Right ventricle myocardium inferior (tissue), 1 donor: ENCODE measurements at regions not wholly inside any gene's neighbourhood (a gene's known extent, or its start where the extent isn't known, plus 50 kb on each side); places are given as distances from the start of the nearest gene placed in this dataset.
A peak's percentile ranks its signal among the peaks of the same experiment; 100 is the strongest.
"Not testable (repeated sequence)": the region's sequence is repeated elsewhere in the genome, so short reads cannot be mapped to it uniquely, and the experiment has no call there.

Experiments
- ATAC-seq: fragments of 200-7000 bp; cut with Tn5 transposase; one replicate; pipeline ENCODE4 v1.9.1; 2020; ENCODE audit warnings: mild to moderate bottlenecking, moderate library complexity
- DNase-seq: peaks from one replicate; pipeline ENCODE4 v3.0.0; 2021; ENCODE audit errors: missing footprints
- intact Hi-C: fragments of 100-400 bp; cut with DNase I; formaldehyde crosslinking; loops from one replicate; pipeline ENCODE4 v1.11.0; 2022
- donor health status: DM: no; HTN: yes; CAD: no; lungs with severe emphysema.

DNA sequence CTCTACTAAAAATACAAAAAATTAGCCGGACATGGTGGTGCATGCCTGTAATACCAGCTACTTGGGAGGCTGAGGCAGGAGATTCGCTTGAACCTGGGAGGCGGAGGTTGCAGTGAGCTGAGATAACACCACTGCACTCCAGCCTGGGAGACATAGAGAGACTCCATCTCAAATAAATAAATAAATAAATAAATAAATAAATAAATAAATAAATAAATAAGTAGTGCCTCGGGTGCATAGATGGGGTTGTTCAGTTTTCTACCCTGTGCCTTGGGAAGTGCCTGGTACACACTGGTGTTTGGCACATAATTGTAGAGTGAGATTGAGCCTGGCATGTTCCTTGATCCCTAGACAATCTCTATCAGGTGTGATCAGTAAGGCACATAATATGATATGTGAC is 111.2 kb upstream of the ESR1 start:
- ATAC-seq, DNase-seq, intact Hi-C loops: not testable (repeated sequence)

DNA sequence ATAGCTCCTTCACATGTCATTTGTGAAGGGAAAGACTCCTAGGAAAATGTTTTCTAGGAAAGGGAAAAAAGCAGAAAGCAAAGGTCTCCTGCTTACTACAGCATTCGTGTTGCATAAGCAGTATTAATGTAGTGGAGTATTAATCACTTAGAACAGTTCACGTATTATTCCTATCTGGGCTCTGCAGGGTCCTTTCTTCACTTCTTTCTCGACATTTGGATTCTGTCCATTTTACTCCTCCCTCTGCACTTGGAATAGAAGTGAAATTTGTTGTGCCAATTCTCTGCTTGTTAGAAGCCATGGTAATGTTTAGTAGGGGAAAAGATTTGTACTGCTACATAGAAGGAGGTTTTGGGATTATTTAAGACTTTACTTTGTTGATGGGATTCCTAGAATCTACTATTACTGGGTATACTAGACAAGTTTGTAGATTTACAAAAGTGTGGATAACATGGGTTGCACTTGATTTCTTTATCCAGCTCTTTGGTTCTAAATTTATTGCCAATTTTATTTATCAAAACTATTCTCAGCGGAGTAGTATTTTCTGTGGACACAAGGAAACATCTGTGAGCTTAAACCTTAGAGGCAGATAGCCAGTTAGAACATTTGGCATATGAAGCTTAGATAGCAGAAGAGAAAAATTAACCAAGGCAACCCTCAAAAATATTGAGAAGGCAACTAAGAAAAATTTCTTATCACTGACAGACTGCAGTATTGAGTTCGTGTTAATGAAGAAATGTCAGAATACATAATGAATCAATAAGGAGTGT is 108.4 kb upstream of the ESR1 start:
- ATAC-seq = peak; percentile 74
- intact Hi-C loops = no loop called here
- no peak for DNase-seq

DNA sequence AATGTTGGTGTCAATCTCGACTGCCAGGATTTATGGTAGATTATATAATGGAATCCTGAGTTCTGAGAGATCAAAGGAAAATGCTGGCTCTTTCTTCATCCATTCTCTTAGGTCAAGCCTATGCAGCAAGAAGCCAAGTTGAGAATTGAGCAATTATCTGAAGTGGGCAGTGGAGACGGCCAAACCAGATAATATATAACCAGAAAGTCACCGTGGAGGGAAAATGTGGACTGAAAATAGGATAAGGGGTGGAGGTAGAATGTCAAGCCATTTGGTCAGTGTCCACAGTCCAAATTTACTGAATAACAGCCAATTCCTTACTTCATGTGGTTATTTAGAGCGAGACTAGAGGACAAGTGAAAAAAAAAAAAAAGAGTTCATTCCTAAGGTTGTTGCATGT is 107.8 kb upstream of the ESR1 start:
- intact Hi-C loops = no loop called here
- DNase-seq = no peak
- ATAC-seq = peak; percentile 76

DNA sequence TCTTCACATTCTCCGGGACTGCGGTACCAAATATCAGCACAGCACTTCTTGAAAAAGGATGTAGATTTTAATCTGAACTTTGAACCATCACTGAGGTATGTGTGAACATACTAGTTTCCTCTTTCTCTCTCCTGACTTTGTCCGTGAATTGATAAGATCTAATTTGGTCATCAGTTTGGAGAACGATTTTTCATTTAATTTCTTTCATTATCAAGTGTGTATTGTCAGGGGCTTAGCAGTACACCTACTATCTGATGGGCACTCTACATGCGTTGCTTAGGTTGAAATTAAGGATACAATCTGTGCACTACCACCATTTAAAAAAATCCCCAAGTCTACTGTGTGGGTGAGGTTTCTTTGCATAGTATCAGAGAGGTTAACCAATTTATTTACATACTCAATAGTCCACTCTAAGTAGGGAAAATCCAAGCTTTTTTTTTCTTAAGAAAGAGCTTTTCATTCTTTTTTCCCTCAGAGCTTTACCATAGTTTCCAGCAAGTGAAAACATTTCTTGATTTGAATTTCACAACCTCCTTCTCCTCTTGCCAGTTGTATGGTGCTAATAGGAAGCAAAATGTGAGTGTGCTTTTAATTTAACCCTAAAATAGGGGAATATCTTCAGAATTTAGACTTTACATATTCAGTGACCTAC is 105.4 kb upstream of the ESR1 start:
- intact Hi-C loops = no loop called here
- ATAC-seq (no peak), DNase-seq (no peak)

DNA sequence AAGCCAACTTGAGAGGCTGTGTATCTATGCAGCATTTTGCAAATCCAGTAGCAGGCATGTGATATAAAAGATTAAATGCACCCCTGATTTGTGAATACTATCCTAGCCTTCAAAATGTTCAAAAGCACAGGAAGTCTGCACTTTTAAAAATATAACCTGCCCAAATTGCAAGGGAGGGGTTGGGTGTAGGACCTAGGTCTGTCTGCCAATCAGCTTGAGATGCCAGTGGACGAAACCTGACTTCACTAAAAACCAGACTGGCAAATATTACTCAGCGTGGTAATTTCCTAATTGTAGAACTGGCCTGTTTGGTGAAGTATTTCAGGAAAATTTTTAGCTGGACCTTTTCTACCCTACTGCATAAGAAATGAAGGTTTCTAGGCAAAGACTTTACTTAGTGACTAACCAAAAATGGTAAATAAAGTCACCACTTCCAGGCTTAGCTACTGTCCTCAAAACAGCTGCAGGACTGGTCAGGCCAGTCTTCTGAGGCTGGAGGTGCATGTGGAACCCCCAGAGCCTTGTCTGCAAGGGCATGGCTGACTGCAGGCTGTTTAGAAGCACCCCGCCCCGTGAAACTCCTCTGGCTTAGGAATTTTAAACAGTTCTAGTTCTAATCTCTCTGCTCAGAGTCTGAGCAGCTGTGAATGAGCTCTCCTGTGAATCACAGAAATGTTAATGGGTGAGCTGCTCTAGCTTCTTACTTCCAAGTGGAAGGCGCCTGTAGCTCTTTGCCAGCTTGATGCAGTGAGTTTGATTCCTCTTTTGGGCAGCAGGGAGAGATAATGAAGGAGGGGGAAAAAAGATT is 104.4 kb upstream of the ESR1 start:
- intact Hi-C loops = no loop called here
- DNase-seq (no peak), ATAC-seq (peak; percentile 32)

DNA sequence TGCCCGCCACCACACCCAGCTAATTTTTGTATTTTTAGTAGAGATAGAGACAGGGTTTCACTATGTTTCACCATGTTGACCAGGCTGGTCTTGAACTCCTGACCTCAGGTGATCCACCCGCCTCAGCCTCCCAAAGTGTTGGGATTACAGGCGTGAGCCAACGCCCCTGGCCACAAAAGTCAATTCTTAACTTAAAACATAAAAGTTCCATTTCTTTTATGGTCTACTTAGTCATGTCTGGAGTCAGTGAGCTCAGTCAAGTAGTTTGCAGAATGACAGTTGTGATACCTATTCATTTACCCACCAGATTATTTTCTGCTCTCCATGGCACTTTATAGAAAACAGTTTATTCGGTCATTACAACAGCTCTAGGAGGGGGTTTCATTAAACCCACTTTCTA is 103.1 kb upstream of the ESR1 start:
- ATAC-seq = no peak
- intact Hi-C loops = no loop called here
- no peak for DNase-seq

DNA sequence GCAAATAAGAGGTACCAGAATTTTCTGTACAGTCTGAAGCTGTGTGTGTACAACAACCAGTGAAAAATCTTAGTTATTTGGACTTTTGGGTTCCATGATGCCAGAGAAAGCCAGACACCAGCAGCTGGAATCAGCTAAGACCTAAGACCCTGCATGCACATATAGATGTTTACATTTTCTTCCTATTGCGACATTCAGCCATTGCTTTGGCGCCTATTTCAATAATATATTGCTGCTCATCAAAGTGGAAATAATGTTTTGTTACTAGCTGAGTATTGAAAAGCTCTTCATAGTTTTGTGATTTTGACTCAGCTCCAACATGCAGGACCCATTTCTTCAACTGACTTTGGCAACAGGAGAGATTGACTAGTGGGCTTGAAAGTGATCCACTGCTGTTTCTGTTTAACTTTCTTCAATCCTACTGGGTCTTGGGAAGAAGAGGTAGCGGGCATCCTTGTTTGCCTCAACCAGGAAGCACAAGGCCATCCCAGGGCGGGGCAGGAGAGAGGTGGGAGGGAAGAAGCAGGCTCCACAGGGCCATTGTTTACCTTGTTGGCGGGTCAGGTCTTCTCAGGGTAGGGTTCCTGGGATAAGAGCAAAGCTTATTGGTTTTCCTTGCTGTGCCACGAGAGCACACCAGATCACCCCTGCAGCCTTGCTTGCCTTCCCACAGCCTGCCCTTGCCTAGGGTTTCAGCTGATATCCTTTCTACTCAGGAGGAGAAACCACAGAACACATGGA is 101.3 kb upstream of the ESR1 start:
- no peak for ATAC-seq
- intact Hi-C loops = no loop called here
- DNase-seq = no peak

DNA sequence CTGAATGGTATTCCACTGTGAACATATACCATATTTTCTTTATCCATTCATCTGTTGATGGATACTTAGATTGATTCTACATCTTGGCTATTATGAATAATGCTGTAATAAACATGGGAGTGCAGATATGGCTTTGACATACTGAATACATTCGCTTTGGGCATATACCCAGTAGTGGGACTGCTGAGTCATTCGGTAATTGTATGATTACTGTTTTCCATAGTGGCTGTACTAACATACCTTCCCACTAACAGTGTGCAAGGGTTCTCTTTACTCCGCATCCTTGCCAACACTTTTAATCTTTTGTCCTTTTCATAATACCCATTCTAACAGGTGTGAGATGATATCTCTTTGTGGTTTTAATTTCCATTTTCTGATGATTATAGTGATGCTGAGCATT is 98.2 kb upstream of the ESR1 start:
- intact Hi-C loops = no loop called here
- ATAC-seq = no peak
- no peak for DNase-seq

DNA sequence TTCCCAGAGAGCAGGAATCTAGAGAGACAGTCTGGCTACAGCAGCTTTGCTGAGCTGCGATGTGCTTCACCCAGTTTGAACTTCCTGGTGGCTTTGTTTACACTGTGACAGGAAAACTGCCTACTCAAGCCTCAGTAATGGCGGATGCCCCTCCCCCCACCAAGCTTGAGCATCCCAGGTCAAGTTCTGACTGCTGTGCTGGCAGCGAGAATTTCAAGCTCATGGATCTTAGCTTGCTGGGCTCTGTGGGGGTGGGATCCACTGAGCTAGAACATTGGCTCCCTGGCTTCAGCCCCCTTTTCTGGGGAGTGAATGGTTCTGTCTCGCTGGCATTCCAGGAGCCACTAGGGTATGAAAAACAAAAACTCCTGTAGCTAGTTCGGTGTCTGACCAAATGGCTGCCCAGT is 91.0 kb upstream of the ESR1 start:
- DNase-seq = no peak
- ATAC-seq = no peak
- intact Hi-C loops = no loop called here

DNA sequence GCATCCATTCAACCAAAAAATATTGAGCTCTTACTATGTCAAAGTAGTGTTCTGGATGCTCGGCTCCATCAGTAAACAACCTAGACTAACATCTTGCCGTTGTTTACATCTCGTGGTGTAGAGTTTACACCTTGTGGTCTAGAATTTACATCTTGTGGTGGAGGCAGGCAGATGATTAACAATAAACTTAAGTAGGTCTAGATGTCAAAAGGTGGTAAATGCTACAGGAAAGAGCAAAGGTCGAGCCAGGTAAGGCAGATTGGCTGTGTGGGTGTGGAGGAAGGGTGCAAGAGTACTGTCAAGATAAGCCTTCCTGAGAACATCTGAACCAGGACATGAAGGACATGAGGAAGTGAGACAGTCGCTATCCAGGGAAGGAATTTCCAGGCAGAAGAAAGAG is 88.4 kb upstream of the ESR1 start:
- DNase-seq = no peak
- no peak for ATAC-seq
- intact Hi-C loops = no loop called here

DNA sequence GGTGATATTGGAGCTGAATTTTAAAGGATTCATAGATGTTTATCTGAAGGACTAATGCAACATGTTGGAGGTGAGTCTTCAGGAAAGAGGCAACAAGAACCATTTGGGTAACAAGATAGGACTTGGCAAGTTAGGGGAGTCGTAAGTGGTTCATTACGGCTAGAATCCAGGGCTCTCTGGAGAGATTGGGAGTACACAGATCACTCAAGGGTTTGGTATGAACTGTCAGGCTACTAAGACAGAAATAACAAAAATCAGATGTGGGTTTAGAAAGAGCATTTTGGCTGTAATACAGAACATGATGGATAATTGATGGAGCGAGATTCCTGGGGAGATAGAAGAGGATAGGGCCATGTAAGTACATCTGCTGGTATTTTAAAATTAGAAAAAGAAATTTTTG is 86.3 kb upstream of the ESR1 start:
- intact Hi-C loops = no loop called here
- no peak for ATAC-seq

DNA sequence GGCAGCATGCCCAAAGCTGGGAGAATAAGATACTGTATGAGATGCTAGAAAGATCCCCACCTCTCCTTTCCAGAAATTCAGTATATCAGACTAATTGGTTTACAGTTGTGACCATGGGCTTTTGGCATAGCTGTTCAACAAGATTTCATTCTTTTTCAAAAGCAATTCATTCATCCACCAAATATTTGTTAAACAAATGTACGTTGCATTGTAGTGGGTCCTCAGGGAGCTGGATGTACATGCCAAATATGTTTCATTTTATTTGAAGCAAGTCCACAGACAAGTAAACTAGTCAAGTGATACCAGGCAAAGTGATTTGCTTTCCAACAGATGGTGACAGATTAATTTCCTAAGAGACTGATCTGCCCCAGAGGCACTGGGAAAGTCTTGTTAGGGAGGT is 85.8 kb upstream of the ESR1 start:
- ATAC-seq (no peak), DNase-seq (no peak)
- intact Hi-C loops = no loop called here

More for the DNA sequence above, 86.3 kb upstream of the ESR1 start:
- DNase-seq = no peak

DNA sequence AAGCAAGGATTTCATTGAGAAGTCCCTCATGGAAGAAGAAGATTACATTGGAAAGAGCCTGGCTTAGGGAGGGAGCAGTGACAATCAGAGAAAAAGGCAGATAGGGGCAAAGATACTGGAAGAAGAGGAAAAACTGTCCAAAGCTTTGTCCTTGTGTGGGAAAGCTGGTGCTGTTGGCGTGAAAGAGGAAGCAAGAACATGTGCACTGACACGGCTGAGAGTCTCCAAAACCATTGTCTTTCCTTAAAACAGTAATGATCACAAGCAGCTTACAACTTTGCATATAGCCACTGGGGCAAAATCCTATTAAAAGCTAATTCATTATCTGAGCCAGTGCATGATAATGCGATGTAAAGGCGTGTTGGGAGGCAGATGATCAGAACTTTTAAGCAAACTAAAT is 85.1 kb upstream of the ESR1 start:
- intact Hi-C loops = no loop called here
- DNase-seq = no peak
- ATAC-seq = no peak

DNA sequence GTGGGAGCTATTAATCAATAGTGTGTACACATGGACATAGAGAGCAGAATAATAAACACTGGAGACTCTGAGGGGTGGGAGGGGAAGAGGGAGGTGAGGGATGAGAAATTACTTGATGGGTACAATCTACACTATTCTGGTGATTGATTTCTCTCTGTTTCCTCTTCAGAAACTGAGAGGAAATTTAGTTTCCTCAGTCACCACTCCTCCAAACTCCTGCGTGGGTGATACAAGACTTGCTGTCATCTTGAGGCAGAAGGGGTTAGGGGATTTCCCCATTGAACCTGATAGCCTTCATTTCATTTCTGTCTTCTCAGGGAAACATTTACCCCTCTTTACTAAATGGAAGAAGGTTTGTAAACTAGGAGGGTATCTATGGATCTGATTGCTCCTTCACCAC is 84.3 kb upstream of the ESR1 start:
- no peak for ATAC-seq
- intact Hi-C loops = no loop called here
- DNase-seq = no peak

DNA sequence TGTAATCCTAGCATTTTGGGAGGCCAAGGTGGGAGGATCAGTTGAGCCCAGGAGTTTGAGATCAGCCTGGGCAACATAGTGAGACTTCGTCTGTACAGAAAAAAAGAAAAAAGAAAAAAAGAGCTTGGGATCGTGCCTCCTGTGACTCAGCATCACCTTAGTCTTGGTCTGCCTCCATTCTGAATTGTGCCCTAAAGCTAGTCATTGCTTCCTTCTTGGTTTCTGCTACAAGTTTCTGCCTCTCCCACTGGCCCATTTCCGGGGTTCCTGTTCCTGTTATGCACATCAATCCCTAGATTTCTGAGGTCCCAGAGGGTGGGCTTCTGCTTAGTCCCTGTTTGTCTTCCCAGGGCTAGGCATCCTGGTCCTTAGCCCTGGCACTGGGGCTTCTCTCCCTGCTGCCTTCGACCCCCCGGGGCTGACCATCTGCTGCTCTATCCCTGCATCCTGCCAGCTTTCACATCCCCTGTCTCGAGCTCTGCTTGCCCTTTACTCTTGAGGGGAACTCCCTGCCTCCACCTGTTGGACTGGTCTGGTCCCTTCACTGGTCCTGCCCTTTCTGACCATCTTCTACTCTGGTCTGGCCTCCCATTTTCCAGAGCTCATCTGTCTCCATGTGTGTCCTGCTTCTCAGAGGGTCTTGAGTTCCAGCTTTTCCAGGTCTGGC is 77.5 kb upstream of the ESR1 start:
- intact Hi-C loops = no loop called here
- no peak for DNase-seq
- no peak for ATAC-seq

DNA sequence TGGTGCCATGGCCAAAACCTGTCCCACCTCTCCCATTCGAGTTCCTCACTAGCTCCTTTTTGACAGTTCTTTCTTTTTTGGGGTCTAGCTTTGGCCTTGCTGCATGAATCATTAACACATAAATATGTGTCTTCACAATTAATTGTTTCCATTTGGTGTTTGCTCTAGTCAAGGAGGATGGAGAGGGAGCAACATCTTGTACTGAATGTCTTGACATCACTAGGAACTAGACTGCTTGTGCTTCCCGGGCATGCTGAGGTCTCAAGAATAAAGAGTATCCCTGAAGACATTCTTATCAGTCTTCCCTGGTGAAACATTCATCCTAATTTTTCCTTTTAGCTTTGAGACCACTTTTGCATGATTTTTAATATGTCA is 77.0 kb upstream of the ESR1 start:
- DNase-seq (no peak), ATAC-seq (no peak)
- intact Hi-C loops = no loop called here

DNA sequence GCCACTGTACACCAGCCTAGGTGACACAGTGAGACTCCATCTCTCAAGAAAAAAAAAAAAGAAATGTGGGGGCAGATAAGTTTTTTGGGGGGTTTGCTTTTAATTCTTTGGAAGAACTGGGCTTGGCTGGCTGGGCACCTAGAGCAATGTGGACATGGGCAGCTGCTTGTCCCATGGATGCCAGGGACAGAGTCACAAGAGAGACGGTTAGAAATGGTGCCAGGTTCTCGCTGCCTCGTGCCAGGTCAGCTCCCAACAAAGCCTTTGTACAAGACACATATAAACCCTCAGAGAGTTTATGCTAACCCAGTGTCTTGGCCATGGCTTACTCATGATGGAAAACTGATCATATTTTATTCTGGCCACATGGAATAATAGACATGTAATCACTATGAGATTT is 76.2 kb upstream of the ESR1 start:
- intact Hi-C loops = no loop called here
- DNase-seq (no peak), ATAC-seq (peak; percentile 44)

DNA sequence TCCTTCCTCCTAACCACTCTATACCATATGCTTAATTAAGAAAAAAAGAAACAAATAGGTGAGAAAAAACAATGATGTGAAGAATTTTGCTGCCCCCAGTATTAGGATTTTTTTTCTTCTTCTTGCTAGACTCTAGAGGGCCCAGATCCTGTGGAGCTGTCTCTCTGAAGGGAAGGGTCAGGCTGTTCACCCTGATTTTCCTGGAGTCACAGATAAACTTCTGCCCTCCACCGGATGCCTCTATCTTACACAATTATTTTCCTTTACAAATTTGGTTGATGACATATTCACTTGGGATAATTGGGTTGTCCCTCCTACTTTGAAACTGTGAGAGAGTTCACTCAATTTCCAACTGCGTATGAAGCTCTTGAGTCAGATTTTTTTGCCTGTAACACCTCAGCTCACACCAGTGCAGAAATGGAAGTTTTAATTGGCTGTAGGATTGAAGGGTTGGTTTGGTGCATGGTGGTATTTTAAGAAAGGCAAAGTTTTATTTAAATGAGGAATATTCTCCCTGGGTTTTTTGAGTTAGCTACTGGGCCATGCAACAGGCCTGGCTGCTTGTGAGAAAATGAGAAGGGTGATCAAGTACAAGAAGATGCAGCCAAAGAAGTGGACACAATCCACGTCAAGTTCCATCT is 73.7 kb upstream of the ESR1 start:
- ATAC-seq (peak; percentile 31), DNase-seq (no peak)
- intact Hi-C loops = no loop called here
